H9 (cell line): ENCODE measurements at regions not wholly inside any gene's neighbourhood (a gene's known extent, or its start where the extent isn't known, plus 50 kb on each side); places are given as distances from the start of the nearest gene placed in this dataset.

ENCODE experiments used
- DNase-seq: peaks from one replicate; pipeline ENCODE4 v3.0.0-alpha.2; 2017
- H2AFZ ChIP-seq: one replicate; pipeline ENCODE4 v1.6.1; 2013; ENCODE audit warnings: mild to moderate bottlenecking, low read length, control low read depth, moderate library complexity
- H2AK5ac ChIP-seq: 2 replicates; pipeline ENCODE4 v1.6.1; 2013; ENCODE audit warnings: low read length, control low read depth, mixed read lengths; ENCODE audit not compliant: insufficient read length
- H2BK120ac ChIP-seq: one replicate; pipeline ENCODE4 v1.6.1; 2013; ENCODE audit warnings: low read depth, mild to moderate bottlenecking, low read length, control low read depth, inconsistent platforms; ENCODE audit not compliant: poor library complexity, severe bottlenecking
- H2BK12ac ChIP-seq: 2 replicates; pipeline ENCODE4 v1.6.1; 2013; ENCODE audit warnings: low read length, control low read depth, mixed read lengths, low read depth; ENCODE audit not compliant: insufficient read length
- H2BK15ac ChIP-seq: 2 replicates; pipeline ENCODE4 v1.6.1; 2013; ENCODE audit warnings: low read depth, low read length, control low read depth
- H2BK20ac ChIP-seq: one replicate; pipeline ENCODE4 v1.6.1; 2013; ENCODE audit warnings: low read depth, mild to moderate bottlenecking, low read length, control low read depth, inconsistent platforms; ENCODE audit not compliant: poor library complexity, severe bottlenecking
- H2BK5ac ChIP-seq: 2 replicates; pipeline ENCODE4 v1.6.1; 2013; ENCODE audit warnings: low read length, control low read depth, mixed read lengths; ENCODE audit not compliant: insufficient read length
- H3K14ac ChIP-seq: 2 replicates; pipeline ENCODE4 v1.6.1; 2013; ENCODE audit warnings: low read length, control low read depth; ENCODE audit not compliant: insufficient read depth
- H3K18ac ChIP-seq: 2 replicates; pipeline ENCODE4 v1.6.1; 2013; ENCODE audit warnings: low read depth, mild to moderate bottlenecking, mixed read lengths, low read length, control low read depth; ENCODE audit not compliant: insufficient read length
- H3K23ac ChIP-seq: 2 replicates; pipeline ENCODE4 v1.6.1; 2013; ENCODE audit warnings: low read length, control low read depth, mixed read lengths, low read depth; ENCODE audit not compliant: insufficient read length
- H3K23me2 ChIP-seq: 2 replicates; pipeline ENCODE4 v1.6.1; 2013; ENCODE audit warnings: low read depth, mild to moderate bottlenecking, mixed read lengths, low read length, control low read depth; ENCODE audit not compliant: insufficient read length, poor library complexity, severe bottlenecking
- H3K27ac ChIP-seq: 2 replicates; pipeline ENCODE4 v1.5.1; 2013; ENCODE audit warnings: low read length, control low read depth, mixed read lengths, low read depth; ENCODE audit not compliant: insufficient read length
- H3K27me3 ChIP-seq: 2 replicates; pipeline ENCODE4 v1.6.1; 2013; ENCODE audit warnings: low read length, control low read depth, inconsistent platforms; ENCODE audit not compliant: insufficient read depth
- H3K4ac ChIP-seq: 2 replicates; pipeline ENCODE4 v1.6.1; 2013; ENCODE audit warnings: low read depth, mild to moderate bottlenecking, control low read depth, inconsistent platforms, low read length, moderate library complexity
- H3K4me1 ChIP-seq: 2 replicates; pipeline ENCODE4 v1.6.1; 2013; ENCODE audit warnings: low read length, control low read depth, inconsistent platforms; ENCODE audit not compliant: insufficient read depth
- H3K4me2 ChIP-seq: 2 replicates; pipeline ENCODE4 v1.6.1; 2013; ENCODE audit warnings: low read length, control low read depth, mixed read lengths; ENCODE audit not compliant: insufficient read length, insufficient read depth
- H3K56ac ChIP-seq: 2 replicates; pipeline ENCODE4 v1.6.1; 2013; ENCODE audit warnings: low read depth, mild to moderate bottlenecking, mixed read lengths, low read length, control low read depth; ENCODE audit not compliant: insufficient read length
- H3K79me1 ChIP-seq: 2 replicates; pipeline ENCODE4 v1.6.1; 2013; ENCODE audit warnings: low read depth, mild to moderate bottlenecking, moderate library complexity, low read length, control low read depth, inconsistent platforms; ENCODE audit not compliant: insufficient read depth, poor library complexity, severe bottlenecking
- H3K79me2 ChIP-seq: 2 replicates; pipeline ENCODE4 v1.6.1; 2013; ENCODE audit warnings: low read length, control low read depth, inconsistent platforms; ENCODE audit not compliant: insufficient read depth
- H3K9ac ChIP-seq: 2 replicates; pipeline ENCODE4 v1.6.1; 2013; ENCODE audit warnings: low read length, control low read depth, mixed read lengths; ENCODE audit not compliant: insufficient read length; ENCODE audit errors: extremely low read depth
- H3K9me3 ChIP-seq: one replicate; pipeline ENCODE4 v1.6.1; 2013; ENCODE audit warnings: low read depth, low read length, inconsistent platforms; ENCODE audit not compliant: control insufficient read depth
- H3T11ph ChIP-seq: one replicate; pipeline ENCODE4 v1.6.1; 2013; ENCODE audit warnings: mild to moderate bottlenecking, low read length, control low read depth, inconsistent platforms
- H4K20me1 ChIP-seq: one replicate; pipeline ENCODE4 v1.6.1; 2013; ENCODE audit not compliant: control insufficient read depth, insufficient read length, insufficient read depth
- H4K5ac ChIP-seq: 2 replicates; pipeline ENCODE4 v1.6.1; 2013; ENCODE audit warnings: low read depth, mild to moderate bottlenecking, mixed read lengths, low read length, control low read depth; ENCODE audit not compliant: insufficient read length
- H4K8ac ChIP-seq: replicated peaks from 2 replicates; pipeline ENCODE4 v1.6.1; 2013; ENCODE audit warnings: low read length, control low read depth, mixed read lengths, low read depth; ENCODE audit not compliant: insufficient read length
- H4K91ac ChIP-seq: 2 replicates; pipeline ENCODE4 v1.6.1; 2013; ENCODE audit warnings: low read depth, mild to moderate bottlenecking, moderate library complexity, mixed read lengths, low read length, control low read depth; ENCODE audit not compliant: insufficient read length
- H3K27ac Mint-ChIP-seq, 3 experiments: 2 replicates in 2 of 3; 3 replicates in 1 of 3; pipeline ENCODE4 v1.8.0; 2020 to 2021; ENCODE audit warnings: mixed read lengths in 3 of 3, mild to moderate bottlenecking in 1 of 3, moderate library complexity in 1 of 3
- H3K27me3 Mint-ChIP-seq: 2 replicates; pipeline ENCODE4 v1.8.0; 2021; ENCODE audit warnings: low read depth, mild to moderate bottlenecking, moderate library complexity, mixed read lengths
- H3K36me3 Mint-ChIP-seq, 3 experiments: 2 replicates in 2 of 3; 3 replicates in 1 of 3; pipeline ENCODE4 v1.8.0; 2020 to 2021; ENCODE audit warnings: low read depth in 3 of 3, mixed read lengths in 3 of 3; ENCODE audit not compliant: insufficient read depth in 1 of 3
- H3K4me1 Mint-ChIP-seq, 2 experiments: 2 replicates each; pipeline ENCODE4 v1.8.0; 2020; ENCODE audit warnings: mixed read lengths in 2 of 2
- H3K4me3 Mint-ChIP-seq, 2 experiments: 2 replicates in 1 of 2; 3 replicates in 1 of 2; pipeline ENCODE4 v1.8.0; 2020 to 2021; ENCODE audit warnings: mild to moderate bottlenecking in 2 of 2, mixed read lengths in 2 of 2, moderate library complexity in 1 of 2
- H3K9me3 Mint-ChIP-seq, 2 experiments: 2 replicates in 1 of 2; 3 replicates in 1 of 2; pipeline ENCODE4 v1.8.0; 2020; ENCODE audit warnings: mild to moderate bottlenecking in 2 of 2, mixed read lengths in 2 of 2, moderate library complexity in 1 of 2
- WGBS: extraction: QIAGEN DNeasy Blood & Tissue Kit; methylation state at CpG from one replicate; pipeline ENCODE4 v1.1.7; 2013; ENCODE audit warnings: missing lambda C conversion rate, low lambda C conversion rate, mixed read lengths; ENCODE audit not compliant: insufficient read length; ENCODE audit errors: extremely low coverage; 5-methylcytosine and 5-hydroxymethylcytosine counted together
- TF ChIP-seq, protein P1 (sequence below): fragments of 200-600 bp; sonication (generic); conservative IDR thresholded peaks from 3 replicates; pipeline ENCODE4 v1.8.0; 2021; ENCODE audit warnings: antibody characterized with exemption, mild to moderate bottlenecking

GRCh38 chr12:13478650-13479181 lies 282.2 kb downstream of the EMP1 start:
- H3K56ac ChIP-seq = peak overlapping the region; percentile 45
- H4K8ac ChIP-seq = no peak overlapping the region
- no peak overlapping the region for H3K23ac ChIP-seq
- H3K9me3 Mint-ChIP-seq = no peaks in the 10 kb centered on the region
- WGBS = no CpG with 5 or more reads among the region's 6 CpGs
- no peak overlapping the region for H3T11ph ChIP-seq
- H3K9ac ChIP-seq = no peak overlapping the region
- H3K79me1 ChIP-seq = no peaks in the 10 kb centered on the region
- H3K27ac ChIP-seq = no peak overlapping the region
- no peaks in the 10 kb centered on the region for H3K9me3 ChIP-seq
- no peak overlapping the region for H2AK5ac ChIP-seq
- no peaks in the 10 kb centered on the region for H3K79me2 ChIP-seq
- no peak overlapping the region for H2BK120ac ChIP-seq
- no peak overlapping the region for H3K27ac Mint-ChIP-seq
- H4K5ac ChIP-seq = no peak overlapping the region
- H4K20me1 ChIP-seq = no peaks in the 10 kb centered on the region
- no peaks in the 10 kb centered on the region for H3K4me1 ChIP-seq
- no peak overlapping the region for H3K4me3 Mint-ChIP-seq
- no peak overlapping the region for H4K91ac ChIP-seq
- no peak overlapping the region for H2BK20ac ChIP-seq
- H3K23me2 ChIP-seq = no peaks in the 10 kb centered on the region
- H2BK5ac ChIP-seq = no peak overlapping the region
- H2BK12ac ChIP-seq = no peak overlapping the region
- TF ChIP-seq, protein P1, sequence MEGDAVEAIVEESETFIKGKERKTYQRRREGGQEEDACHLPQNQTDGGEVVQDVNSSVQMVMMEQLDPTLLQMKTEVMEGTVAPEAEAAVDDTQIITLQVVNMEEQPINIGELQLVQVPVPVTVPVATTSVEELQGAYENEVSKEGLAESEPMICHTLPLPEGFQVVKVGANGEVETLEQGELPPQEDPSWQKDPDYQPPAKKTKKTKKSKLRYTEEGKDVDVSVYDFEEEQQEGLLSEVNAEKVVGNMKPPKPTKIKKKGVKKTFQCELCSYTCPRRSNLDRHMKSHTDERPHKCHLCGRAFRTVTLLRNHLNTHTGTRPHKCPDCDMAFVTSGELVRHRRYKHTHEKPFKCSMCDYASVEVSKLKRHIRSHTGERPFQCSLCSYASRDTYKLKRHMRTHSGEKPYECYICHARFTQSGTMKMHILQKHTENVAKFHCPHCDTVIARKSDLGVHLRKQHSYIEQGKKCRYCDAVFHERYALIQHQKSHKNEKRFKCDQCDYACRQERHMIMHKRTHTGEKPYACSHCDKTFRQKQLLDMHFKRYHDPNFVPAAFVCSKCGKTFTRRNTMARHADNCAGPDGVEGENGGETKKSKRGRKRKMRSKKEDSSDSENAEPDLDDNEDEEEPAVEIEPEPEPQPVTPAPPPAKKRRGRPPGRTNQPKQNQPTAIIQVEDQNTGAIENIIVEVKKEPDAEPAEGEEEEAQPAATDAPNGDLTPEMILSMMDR = no peak
- no peak overlapping the region for H3K4ac ChIP-seq
- H2AFZ ChIP-seq = no peak overlapping the region
- H3K4me1 Mint-ChIP-seq = no peaks in the 10 kb centered on the region
- H3K27me3 ChIP-seq = no peaks in the 10 kb centered on the region
- no peak overlapping the region for H3K18ac ChIP-seq
- H3K27me3 Mint-ChIP-seq = no peaks in the 10 kb centered on the region; the same call in 1 of the 2 replicates
- no peak overlapping the region for H2BK15ac ChIP-seq
- no peak for DNase-seq
- H3K4me2 ChIP-seq = no peak overlapping the region
- H3K14ac ChIP-seq = no peak overlapping the region
- no peaks in the 10 kb centered on the region for H3K36me3 Mint-ChIP-seq
